ENCODE measurements at regions not wholly inside any gene's neighbourhood (a gene's known extent, or its start where the extent isn't known, plus 50 kb on each side); places are given as distances from the start of the nearest gene placed in this dataset.

GRCh38 chr2:228407821-228408220 lies 226.3 kb upstream of the SPHKAP start:
- TF ChIP-seq POLR2A (IDR thresholded peaks at IDR 0.05) = no peak
- no peak for TF ChIP-seq CTCF (IDR thresholded peaks at IDR 0.05)
